GM19438 (cell line): ENCODE measurements at regions not wholly inside any gene's neighbourhood (a gene's known extent, or its start where the extent isn't known, plus 50 kb on each side); places are given as distances from the start of the nearest gene placed in this dataset.
"Not testable (repeated sequence)": the region's sequence is repeated elsewhere in the genome, so short reads cannot be mapped to it uniquely, and the experiment has no call there.

Experiments
- ATAC-seq: cut with Tn5 transposase; IDR thresholded peaks from one replicate; pipeline ENCODE4 v1.9.1; 2021; ENCODE audit warnings: low read depth; ENCODE audit not compliant: unreplicated experiment

DNA sequence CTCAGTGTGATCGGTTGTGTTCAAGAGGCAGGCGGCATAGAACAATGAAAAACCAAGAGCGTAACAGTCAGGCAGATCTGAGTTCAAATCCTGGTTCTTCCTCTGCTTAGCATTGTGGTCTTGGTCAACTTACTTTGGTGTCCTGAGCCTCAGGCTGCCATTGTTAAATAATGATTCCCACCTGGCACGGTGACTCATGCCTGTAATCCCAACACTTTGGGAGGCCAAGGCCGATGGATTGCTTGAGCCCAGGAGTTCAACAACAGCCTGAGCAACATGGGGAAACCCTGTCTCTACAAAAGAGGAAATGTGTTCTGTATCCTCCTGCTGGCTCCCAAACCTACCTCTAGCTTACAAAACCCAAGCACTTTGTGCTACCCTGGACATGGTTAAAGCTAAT is 129.0 kb upstream of the STX18 start:
- ATAC-seq, result no peak

GRCh38 chr4:4668355-4669210 is 126.7 kb upstream of the STX18 start:
- no peak for ATAC-seq

DNA sequence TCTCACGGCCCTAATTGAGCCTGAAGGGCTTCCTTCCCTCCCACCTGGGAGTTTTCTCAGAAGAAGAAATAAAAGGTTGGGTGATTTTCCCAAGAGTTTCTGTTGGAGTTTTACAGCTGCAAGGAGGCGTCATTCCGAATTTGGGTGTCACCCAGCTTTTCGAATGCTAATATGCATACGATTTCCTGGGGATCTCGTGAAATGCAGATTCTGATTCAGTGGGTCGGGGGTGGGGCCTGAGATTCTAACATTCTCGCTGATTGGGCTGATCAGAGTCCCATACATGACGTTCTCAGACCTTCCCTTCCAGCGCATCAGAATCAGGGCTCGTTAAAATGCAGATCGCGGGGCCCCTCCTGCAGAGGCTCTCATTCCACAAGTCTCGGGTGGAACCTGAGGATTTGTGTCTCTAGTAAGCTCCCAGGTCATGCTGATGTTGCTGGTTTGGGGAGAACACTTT is 125.8 kb upstream of the STX18 start:
- ATAC-seq, result no peak

DNA sequence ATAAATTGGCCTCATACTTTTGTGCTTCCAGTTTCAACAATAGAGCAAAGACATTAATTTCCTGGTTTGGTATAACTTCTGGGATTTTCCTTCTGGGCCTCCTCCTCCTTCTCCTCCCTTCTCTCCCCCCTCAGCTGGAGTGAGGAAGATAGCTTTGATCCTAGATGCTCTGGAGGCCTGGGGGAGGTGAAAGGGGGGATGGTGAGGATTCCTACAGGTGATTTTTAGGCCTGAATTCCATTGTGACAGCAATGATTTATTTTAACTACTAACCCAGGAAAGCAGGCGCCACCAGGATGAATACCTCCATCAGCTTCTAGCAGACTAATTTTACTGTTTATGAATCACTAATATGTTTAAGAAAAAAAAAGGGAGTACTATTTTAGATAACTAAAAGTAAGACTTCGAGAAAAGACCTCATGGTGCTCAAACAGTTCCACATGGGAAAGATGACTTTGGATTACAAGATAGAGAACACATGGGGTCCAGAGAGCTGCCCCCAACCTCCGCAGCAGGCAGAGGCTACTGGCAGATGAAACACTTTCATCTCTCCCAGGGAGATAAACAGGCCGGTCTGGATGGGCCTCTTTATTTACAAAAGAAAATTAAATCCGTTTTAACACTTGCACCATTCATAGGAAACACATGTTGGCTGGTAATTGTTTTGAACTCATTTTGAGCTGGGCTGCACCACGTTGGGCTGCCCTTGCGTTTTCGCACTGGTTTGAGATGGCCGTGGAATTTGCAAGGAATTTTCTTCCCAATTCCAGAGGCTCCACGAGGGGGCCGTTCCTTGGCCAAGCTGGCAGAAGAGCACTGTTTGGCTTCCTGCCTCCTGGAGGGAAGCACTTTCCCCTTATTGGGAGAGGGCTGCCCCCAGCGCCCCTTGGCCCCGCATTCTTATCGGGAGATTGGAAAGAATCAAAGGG is 125.1 kb upstream of the STX18 start:
- ATAC-seq, result no peak

- no peak for ATAC-seq
These were observed 124.3 kb upstream of the STX18 start for GRCh38 chr4:4666187-4666586.

- no peak for ATAC-seq
These were observed 122.4 kb upstream of the STX18 start for GRCh38 chr4:4664234-4664633.

- no peak for ATAC-seq
These were observed 121.2 kb upstream of the STX18 start for GRCh38 chr4:4663028-4663427.

DNA sequence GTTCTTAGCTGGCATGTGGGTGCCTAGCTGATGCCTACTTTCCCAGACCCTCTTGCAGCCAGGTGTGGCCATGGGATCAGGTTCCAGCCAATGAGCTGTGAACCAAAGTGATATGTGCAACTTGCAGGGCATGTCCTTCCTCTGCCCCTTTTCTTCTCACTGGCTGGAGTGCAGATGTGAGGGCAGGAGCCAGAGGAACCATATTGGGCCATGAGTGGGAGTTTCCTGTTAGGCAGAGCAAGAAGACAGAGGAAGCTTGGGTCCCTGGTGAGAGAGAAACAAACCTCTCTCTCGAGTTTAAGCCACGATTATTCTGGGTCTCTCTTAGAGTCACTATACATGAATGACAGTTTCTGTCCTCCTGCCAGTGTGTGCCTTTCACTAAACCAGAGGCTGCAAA is 120.4 kb upstream of the STX18 start:
- no peak for ATAC-seq

DNA sequence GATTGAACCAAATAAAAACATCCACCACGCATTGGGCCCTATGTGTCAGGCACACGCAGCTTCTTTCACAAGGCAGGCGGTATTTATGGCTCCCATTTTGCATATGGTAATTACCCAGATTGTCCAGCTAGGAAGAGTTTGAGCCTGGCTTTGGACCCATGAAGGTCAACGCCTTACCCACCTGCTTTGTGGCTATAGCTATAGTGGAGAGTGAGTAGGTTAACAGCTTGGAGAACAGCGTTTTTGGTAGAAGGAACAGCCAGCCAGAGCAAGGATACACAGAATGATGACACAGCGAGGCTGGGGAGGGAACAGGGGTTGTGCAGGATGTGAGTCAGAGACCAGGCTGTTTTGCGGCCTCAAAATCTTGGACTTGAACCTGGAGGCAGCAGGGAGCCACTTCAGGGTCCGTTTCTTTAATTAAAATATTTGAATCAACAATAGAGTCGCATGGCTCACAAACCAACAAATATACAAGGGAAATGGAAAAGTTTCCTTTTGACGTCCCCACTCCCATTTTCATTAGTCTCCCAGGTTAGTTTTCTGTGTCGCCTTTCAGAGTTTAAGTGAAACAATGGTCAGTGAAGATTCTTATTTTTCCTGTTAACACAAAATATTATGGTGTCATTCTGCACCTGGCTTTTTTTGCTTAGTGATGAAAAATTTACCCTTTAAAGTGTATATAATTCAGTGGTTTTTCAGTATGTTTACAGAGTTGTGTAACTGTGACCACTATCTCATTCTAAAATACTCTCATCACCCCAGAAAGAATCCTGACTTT is 118.2 kb upstream of the STX18 start:
- ATAC-seq, result no peak

GRCh38 chr4:4658052-4658451 is 116.2 kb upstream of the STX18 start:
- no peak for ATAC-seq

- no peak for ATAC-seq
These were observed 115.1 kb upstream of the STX18 start for GRCh38 chr4:4656977-4657376.

DNA sequence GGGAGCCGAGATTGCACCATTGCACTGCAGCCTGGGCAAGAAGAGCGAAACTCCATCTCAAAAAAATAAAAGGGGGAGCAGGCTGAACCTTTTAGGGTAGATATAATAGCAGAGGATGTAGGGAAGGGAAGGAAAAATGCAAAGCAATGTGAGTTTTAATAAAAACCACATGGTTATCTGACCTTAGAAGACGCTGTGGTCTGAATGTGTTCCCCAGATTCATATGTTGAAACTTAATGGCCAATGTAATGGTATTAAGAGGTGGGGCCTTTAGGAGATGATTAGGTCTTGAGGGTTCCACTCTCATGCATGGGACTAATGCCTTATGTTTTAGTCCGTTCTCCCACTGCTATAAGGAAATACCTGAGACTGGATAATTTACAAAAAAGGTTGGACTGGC is 114.1 kb upstream of the STX18 start:
- no peak for ATAC-seq

- no peak for ATAC-seq
These were observed 113.2 kb upstream of the STX18 start for GRCh38 chr4:4655011-4655410.

DNA sequence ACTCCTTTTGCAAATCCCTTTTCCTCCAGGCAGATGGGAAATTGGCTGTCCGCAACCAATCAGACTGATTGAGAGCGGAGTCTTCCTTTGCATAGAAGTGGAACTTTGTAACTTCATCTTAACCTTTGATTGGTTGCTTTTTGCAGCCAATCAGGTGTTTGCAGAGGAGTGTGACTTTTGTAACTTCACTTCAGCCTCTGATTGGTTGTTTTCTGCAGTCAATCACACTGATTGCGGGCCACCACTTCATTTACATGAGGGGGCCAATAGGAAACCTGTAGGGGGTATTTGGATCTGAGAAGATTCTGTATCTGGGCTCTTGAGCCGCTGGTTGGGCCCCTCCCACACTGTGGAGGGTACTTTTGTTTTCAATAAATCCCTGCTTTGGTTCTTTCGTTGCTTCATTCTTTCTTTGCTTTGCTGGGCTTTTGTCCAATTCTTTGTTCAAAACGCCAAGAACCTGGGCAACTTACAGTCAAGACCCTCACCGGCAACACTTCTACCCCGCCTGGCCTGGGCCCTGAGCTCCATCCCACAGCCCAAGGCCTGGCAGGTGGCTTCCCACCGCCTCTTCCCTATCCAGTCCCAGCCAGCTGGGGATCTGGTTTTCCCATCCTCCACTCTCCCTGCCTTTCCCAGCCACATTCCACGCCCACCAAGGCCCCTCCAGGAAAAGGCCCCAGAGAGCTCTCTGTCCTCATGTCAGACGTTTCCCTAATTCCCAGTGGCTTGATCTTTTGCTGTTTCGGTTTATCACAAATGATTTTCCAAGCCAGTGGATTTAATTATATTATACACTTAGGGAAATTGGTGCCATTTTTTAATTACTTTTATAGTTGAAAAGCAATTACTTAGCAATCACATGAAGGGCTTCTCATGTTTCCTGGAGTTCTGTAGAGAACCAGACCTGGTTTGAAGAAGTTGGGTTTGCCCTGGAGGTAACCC is 110.2 kb upstream of the STX18 start:
- no peak for ATAC-seq

DNA sequence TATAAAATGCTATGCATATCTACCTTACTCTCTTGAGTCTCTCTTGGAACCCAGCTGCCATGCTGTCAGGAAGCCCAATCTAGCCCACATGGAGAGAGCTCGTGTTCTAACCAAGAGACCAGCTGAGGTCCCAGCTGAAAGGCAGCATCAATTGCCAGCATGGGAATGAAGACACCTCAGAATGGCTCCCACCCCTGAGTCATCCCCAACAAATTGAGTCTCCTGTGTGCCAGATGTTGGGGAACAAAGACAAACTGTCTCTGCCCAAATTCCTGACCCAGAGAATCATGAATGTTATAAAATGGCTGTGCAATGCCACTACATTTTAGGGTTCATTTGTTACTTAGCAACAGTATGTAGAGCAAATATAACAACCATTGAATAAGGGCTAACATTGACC is 105.2 kb upstream of the STX18 start:
- no peak for ATAC-seq

- no peak for ATAC-seq
These were observed 103.9 kb upstream of the STX18 start for GRCh38 chr4:4645743-4646142.

DNA sequence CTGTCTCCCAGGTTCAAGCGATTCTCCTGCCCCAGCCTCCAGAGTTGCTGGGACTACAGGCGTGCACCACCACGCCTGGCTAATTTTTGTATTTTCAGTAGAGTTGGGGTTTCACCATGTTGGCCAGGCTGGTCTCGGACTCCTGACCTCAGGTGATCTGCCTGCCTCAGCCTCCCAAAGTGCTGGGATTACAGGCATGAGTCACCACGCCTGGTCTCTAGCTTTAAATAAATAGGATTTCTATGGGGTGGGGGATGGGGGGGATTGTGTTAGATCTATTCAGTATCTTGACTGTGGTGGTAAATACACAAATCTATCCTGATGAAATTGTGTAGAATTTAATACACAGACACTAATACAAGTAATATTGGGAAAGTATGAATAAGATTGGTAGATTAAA is 102.4 kb upstream of the STX18 start:
- ATAC-seq, result not testable (repeated sequence)

- ATAC-seq, result not testable (repeated sequence)
These were observed 101.9 kb upstream of the STX18 start for GRCh38 chr4:4643743-4644142.

DNA sequence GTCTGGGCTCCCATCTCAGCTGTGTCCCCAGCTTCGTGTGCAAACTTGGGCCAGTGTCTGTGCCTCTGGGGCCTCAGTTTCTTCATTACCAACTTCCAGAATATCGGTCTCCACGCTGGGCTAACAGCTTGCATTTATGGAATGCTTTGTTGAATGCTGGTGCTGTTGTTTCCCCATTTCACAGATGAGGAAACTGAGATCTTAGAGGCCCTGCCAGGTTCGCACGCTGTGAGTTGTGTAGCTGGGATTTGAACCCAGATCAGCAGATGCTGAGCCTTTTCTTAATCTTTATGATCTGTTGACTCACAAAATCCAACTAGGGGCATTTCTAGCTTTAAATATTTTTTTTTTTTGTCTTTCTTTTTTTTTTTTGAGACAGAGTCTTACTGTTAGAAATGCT is 101.5 kb upstream of the STX18 start:
- no peak for ATAC-seq
